GM12878 (cell line): ENCODE measurements at regions not wholly inside any gene's neighbourhood (a gene's known extent, or its start where the extent isn't known, plus 50 kb on each side); places are given as distances from the start of the nearest gene placed in this dataset.

Experiments used
- ATAC-seq: fragments of 200-7000 bp; cut with Tn5 transposase; 3 replicates; pipeline ENCODE4 v1.9.1; 2020; ENCODE audit warnings: mild to moderate bottlenecking, moderate library complexity
- BruUV-seq: library from RNA; stranded (reverse); fragments of 400-500 nt; replicated peaks from 2 replicates; lab custom pipeline; 2021; lab: Mats Ljungman, UMichigan
- CTCF ChIA-PET: fragments of 300-600 bp; sonication (Branson Sonifier 250); formaldehyde crosslinking; extraction: SDS; loops from one replicate; lab custom pipeline; 2021; ENCODE audit warnings: inconsistent platforms; lab: Yijun Ruan, JAX
- POLR2A ChIA-PET: fragments of 350-600 bp; formaldehyde crosslinking; extraction: SDS; loops from one replicate; lab custom pipeline; 2021; ENCODE audit warnings: inconsistent platforms; lab: Charles Lee
- RAD21 ChIA-PET: fragments of 300-600 bp; sonication (Branson Sonifier 250); formaldehyde crosslinking; loops from one replicate; lab custom pipeline; 2023; ENCODE audit warnings: antibody characterized with exemption; ENCODE audit not compliant: unreplicated experiment; lab: Charles Lee
- SMC1A ChIA-PET: fragments of 300-600 bp; sonication (Branson Sonifier 250); formaldehyde crosslinking; loops from one replicate; lab custom pipeline; 2023; ENCODE audit not compliant: unreplicated experiment, uncharacterized antibody; lab: Charles Lee
- DNase-seq: peaks from one replicate; pipeline ENCODE4 v3.0.0-alpha.2; 2011; ENCODE audit warnings: low read depth, low spot score
- FAIRE-seq: peaks from 3 replicates; lab custom pipeline; 2011; peaks lifted over from hg19 to GRCh38; lab: Jason Lieb, UNC
- H2AFZ ChIP-seq: 2 replicates; pipeline ENCODE4 v1.6.0; 2011; ENCODE audit warnings: low read depth, low read length, control low read depth; ENCODE audit not compliant: control insufficient read depth
- H3K27ac ChIP-seq: 2 replicates; pipeline ENCODE4 v1.5.1; 2011; ENCODE audit warnings: control low read depth; ENCODE audit not compliant: control insufficient read depth, insufficient read depth
- H3K27me3 ChIP-seq, 2 experiments: replicated peaks in 1 of 2; 2 replicates each; pipeline versions ENCODE4 v1.6.0 to v1.6.1; 2011; ENCODE audit warnings: low read length in 1 of 2; ENCODE audit not compliant: control insufficient read depth in 2 of 2, insufficient read depth in 2 of 2
- H3K36me3 ChIP-seq, 2 experiments: 2 replicates each; pipeline ENCODE4 v1.5.1; 2011; ENCODE audit warnings: low read length in 1 of 2; ENCODE audit not compliant: control insufficient read depth in 2 of 2, insufficient read depth in 2 of 2
- H3K4me1 ChIP-seq: 2 replicates; pipeline ENCODE4 v1.6.1; 2011; ENCODE audit warnings: mild to moderate bottlenecking, low read length, moderate library complexity, mixed read lengths; ENCODE audit not compliant: control insufficient read depth, insufficient read depth
- H3K4me2 ChIP-seq: 2 replicates; pipeline ENCODE4 v1.6.0; 2011; ENCODE audit warnings: control low read depth; ENCODE audit not compliant: control insufficient read depth, insufficient read depth
- H3K4me3 ChIP-seq: fragments of 200-600 bp; sonication (generic); 2 replicates; pipeline ENCODE4 v1.5.1; 2016
- H3K79me2 ChIP-seq: 2 replicates; pipeline ENCODE4 v1.6.0; 2011; ENCODE audit warnings: low read length; ENCODE audit not compliant: control insufficient read depth, insufficient read depth
- H3K9ac ChIP-seq: 2 replicates; pipeline ENCODE4 v1.8.0; 2011; ENCODE audit warnings: low read length, control low read depth, mixed read lengths; ENCODE audit not compliant: control insufficient read depth, insufficient read depth
- H3K9me3 ChIP-seq: replicated peaks from 3 replicates; pipeline ENCODE4 v1.5.1; 2011; ENCODE audit warnings: mild to moderate bottlenecking, low read length; ENCODE audit not compliant: control insufficient read depth, insufficient read depth
- H4K20me1 ChIP-seq: 2 replicates; pipeline ENCODE4 v1.6.0; 2011; ENCODE audit not compliant: control insufficient read depth, insufficient read depth
- ASH2L ChIP-seq: fragments of 300-600, 200-600 bp; sonication (generic); IDR thresholded peaks from 2 replicates; pipeline ENCODE4 v1.6.1; 2017; ENCODE audit warnings: low read depth, mild to moderate bottlenecking, borderline replicate concordance
- CREM ChIP-seq: IDR thresholded peaks from 2 replicates; pipeline ENCODE4 v1.6.1; 2014; ENCODE audit warnings: antibody characterized with exemption, low read depth
- ETV6 ChIP-seq, 2 experiments: fragments of 450-650 bp in 1 of 2; IDR thresholded peaks in 1 of 2; conservative IDR thresholded peaks in 1 of 2; 2 replicates each; pipeline ENCODE4 v1.6.1; 2014; ENCODE audit warnings: antibody characterized with exemption in 1 of 2, borderline replicate concordance in 1 of 2, low read depth in 1 of 2, mild to moderate bottlenecking in 1 of 2, moderate library complexity in 1 of 2
- HCFC1 ChIP-seq: fragments of 150-350 bp; IDR thresholded peaks from 2 replicates; pipeline ENCODE4 v1.6.1; 2014; ENCODE audit warnings: low read length
- HDAC6 ChIP-seq: fragments of 200-600 bp; sonication (generic); IDR thresholded peaks from one replicate; pipeline ENCODE4 v1.8.0; 2017; ENCODE audit warnings: antibody characterized with exemption; ENCODE audit not compliant: unreplicated experiment
- HDGF ChIP-seq: fragments of 450-650 bp; IDR thresholded peaks from 2 replicates; pipeline ENCODE4 v1.6.1; 2016; ENCODE audit warnings: antibody characterized with exemption
- IRF4 ChIP-seq: IDR thresholded peaks from 2 replicates; pipeline ENCODE4 v1.6.1; 2011; ENCODE audit warnings: low read depth, low read length
- KLF5 ChIP-seq: fragments of 450-650 bp; IDR thresholded peaks from 2 replicates; pipeline ENCODE4 v1.6.1; 2014; ENCODE audit warnings: mild to moderate bottlenecking; ENCODE audit not compliant: partially characterized antibody
- LARP7 ChIP-seq: fragments of 450-650 bp; IDR thresholded peaks from 2 replicates; pipeline ENCODE4 v1.6.1; 2017; ENCODE audit warnings: mild to moderate bottlenecking
- MEF2A ChIP-seq: IDR thresholded peaks from 2 replicates; pipeline ENCODE4 v1.6.1; 2011; ENCODE audit warnings: low read depth, mild to moderate bottlenecking, low read length, moderate library complexity; ENCODE audit not compliant: insufficient read depth
- MXI1 ChIP-seq: fragments of 150-350 bp; IDR thresholded peaks from 2 replicates; pipeline ENCODE4 v1.6.1; 2011; ENCODE audit warnings: low read depth, mild to moderate bottlenecking, inconsistent platforms, low read length, improper control_type of control experiment
- NR2C1 ChIP-seq: fragments of 450-650 bp; IDR thresholded peaks from 2 replicates; pipeline ENCODE4 v1.6.1; 2017; ENCODE audit warnings: antibody characterized with exemption, mild to moderate bottlenecking, moderate library complexity
- NR2F1 ChIP-seq: fragments of 450-650 bp; conservative IDR thresholded peaks from 2 replicates; pipeline ENCODE4 v1.6.1; 2017; ENCODE audit warnings: mild to moderate bottlenecking
- WGBS: methylation state at CpG from one replicate; pipeline ENCODE4 v1.1.6; 2016; ENCODE audit warnings: low lambda C conversion rate; ENCODE audit not compliant: insufficient replicate concordance, insufficient coverage; ENCODE audit errors: missing lambda C conversion rate; 5-methylcytosine and 5-hydroxymethylcytosine counted together
- in situ Hi-C: fragments of 300-500 bp; cut with MboI; formaldehyde crosslinking; loops from 9 replicates; pipeline ENCODE4 v1.14.3; 2018; ENCODE audit warnings: mixed read lengths
- intact Hi-C: fragments of 100-400 bp; cut with micrococcal nuclease; formaldehyde crosslinking; loops from one replicate; pipeline ENCODE4 v1.14.2; 2022; ENCODE audit not compliant: unreplicated experiment
- TF ChIP-seq, protein P1 (sequence below): fragments of 450-650 bp; IDR thresholded peaks from 2 replicates; pipeline ENCODE4 v1.6.1; 2018; ENCODE audit warnings: borderline replicate concordance, mild to moderate bottlenecking; ENCODE audit not compliant: partially characterized antibody
- TF ChIP-seq, protein P2 (sequence below): IDR thresholded peaks from 2 replicates; pipeline ENCODE4 v1.6.1; 2011; ENCODE audit warnings: low read depth, mild to moderate bottlenecking, low read length, moderate library complexity, borderline replicate concordance; ENCODE audit errors: extremely low read depth

DNA sequence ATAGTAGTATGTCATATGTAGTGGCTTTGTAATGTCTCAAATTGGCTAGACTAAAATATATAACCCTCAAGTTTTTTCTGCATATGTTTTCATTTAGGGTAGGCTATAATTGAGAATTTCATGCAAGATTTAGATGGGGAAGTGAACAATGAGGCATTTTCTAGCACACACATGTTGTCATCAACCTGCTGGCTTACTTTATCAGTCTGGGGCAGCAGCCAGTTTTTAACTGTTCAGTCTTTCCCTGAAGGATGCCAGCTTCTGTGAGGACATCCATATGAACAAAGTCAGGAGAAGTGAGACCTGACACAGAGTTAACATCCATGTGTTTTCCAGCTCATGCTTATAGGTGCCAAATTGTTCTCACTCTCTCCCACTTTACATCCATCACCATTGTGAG is 74.7 kb upstream of the OLFM3 start:
- ChIA-PET RAD21 (no interaction called here), CTCF (interaction anchor here (0.6 kb wide), 1 partner anchor 314 kb away, joined by 3 read pairs; no protein-coding TSS in a partner anchor), SMC1A (no interaction called here)
- no peak for FAIRE-seq
- H3K9me3 ChIP-seq: no peaks in the 10 kb centered on the region
- no peaks in the 10 kb centered on the region for H4K20me1 ChIP-seq
- H3K36me3 ChIP-seq: no peaks in the 10 kb centered on the region
- H3K4me2 ChIP-seq: no peak overlapping the region
- H2AFZ ChIP-seq: no peak overlapping the region
- TF ChIP-seq MEF2A (no peak), LARP7 (no peak), NR2F1 (no peak), ASH2L (no peak), HDAC6 (no peak), NR2C1 (no peak)
- TF ChIP-seq, all 136 proteins: peak for 0
- DNase-seq (no peak), ATAC-seq (no peak)
- POLR2A ChIA-PET: no interaction called here
- BruUV-seq: no TSS peak
- no peaks in the 10 kb centered on the region for H3K79me2 ChIP-seq
- no peak overlapping the region for H3K9ac ChIP-seq
- H3K27ac ChIP-seq: no peak overlapping the region
- intact Hi-C loops (no loop called here), in situ Hi-C loops (no loop called here)
- H3K4me1 ChIP-seq: no peaks in the 10 kb centered on the region
- no peak overlapping the region for H3K4me3 ChIP-seq
- no peaks in the 10 kb centered on the region for H3K27me3 ChIP-seq

DNA sequence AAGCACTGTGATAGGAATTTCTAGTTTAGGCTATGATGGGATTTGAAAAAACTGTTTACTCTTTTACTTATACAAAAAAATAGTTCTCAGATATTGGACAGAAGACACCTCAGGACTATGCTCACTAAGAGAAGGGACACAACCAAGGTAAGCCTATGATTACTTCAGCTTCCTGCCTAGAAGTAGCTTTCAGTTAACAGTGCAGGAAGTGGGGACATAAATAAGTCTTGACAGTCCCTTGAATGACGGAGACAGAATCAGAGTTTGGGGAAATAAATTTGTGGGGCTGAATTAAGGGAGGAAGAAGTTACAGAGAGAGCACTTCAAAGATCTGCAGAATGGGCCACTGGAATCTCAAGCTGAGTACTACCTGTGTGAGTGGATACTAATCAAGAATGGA is 53.8 kb upstream of the OLFM3 start:
- in situ Hi-C loops: no loop called here
- no peak for ATAC-seq
- intact Hi-C loops: no loop called here
- H3K36me3 ChIP-seq: no peaks in the 10 kb centered on the region
- POLR2A ChIA-PET: no interaction called here
- H3K9ac ChIP-seq: no peak overlapping the region
- H3K9me3 ChIP-seq: no peaks in the 10 kb centered on the region
- no peak overlapping the region for H3K4me3 ChIP-seq
- CTCF ChIA-PET: no interaction called here
- no peaks in the 10 kb centered on the region for H4K20me1 ChIP-seq
- H3K27ac ChIP-seq: no peak overlapping the region
- H3K27me3 ChIP-seq: no peaks in the 10 kb centered on the region
- no peak overlapping the region for H2AFZ ChIP-seq
- RAD21 ChIA-PET: no interaction called here
- WGBS: 0% methylated on average over 1 of the region's 1 CpG
- no peak for DNase-seq
- no peak for FAIRE-seq
- no peaks in the 10 kb centered on the region for H3K4me1 ChIP-seq
- H3K4me2 ChIP-seq: no peak overlapping the region
- BruUV-seq: no TSS peak
- H3K79me2 ChIP-seq: no peaks in the 10 kb centered on the region
- SMC1A ChIA-PET: interaction anchor here (1.4 kb wide), 1 partner anchor 11 kb away, joined by 4 read pairs; no protein-coding TSS in a partner anchor
- TF ChIP-seq MXI1 (no peak), MEF2A (no peak), ETV6 (conservative IDR thresholded peaks at IDR 0.05 in 1 of 2, IDR thresholded peaks at IDR 0.05 in 1 of 2; ENCODE audit: borderline replicate concordance in 1 of 2, low read depth in 1 of 2) (no peak), IRF4 (no peak), HDGF (no peak), HCFC1 (no peak), CREM (no peak), ASH2L (no peak), KLF5 (no peak)
- TF ChIP-seq, protein P1, sequence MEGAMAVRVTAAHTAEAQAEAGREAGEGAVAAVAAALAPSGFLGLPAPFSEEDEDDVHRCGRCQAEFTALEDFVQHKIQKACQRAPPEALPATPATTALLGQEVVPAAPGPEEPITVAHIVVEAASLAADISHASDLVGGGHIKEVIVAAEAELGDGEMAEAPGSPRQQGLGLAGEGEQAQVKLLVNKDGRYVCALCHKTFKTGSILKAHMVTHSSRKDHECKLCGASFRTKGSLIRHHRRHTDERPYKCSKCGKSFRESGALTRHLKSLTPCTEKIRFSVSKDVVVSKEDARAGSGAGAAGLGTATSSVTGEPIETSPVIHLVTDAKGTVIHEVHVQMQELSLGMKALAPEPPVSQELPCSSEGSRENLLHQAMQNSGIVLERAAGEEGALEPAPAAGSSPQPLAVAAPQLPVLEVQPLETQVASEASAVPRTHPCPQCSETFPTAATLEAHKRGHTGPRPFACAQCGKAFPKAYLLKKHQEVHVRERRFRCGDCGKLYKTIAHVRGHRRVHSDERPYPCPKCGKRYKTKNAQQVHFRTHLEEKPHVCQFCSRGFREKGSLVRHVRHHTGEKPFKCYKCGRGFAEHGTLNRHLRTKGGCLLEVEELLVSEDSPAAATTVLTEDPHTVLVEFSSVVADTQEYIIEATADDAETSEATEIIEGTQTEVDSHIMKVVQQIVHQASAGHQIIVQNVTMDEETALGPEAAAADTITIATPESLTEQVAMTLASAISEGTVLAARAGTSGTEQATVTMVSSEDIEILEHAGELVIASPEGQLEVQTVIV: no peak
- TF ChIP-seq, protein P2, sequence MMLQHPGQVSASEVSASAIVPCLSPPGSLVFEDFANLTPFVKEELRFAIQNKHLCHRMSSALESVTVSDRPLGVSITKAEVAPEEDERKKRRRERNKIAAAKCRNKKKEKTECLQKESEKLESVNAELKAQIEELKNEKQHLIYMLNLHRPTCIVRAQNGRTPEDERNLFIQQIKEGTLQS: no peak
